ENCODE measurements at regions not wholly inside any gene's neighbourhood (a gene's known extent, or its start where the extent isn't known, plus 50 kb on each side); places are given as distances from the start of the nearest gene placed in this dataset.

- Histone ChIP-seq H3K9ac (ENCODE audit: insufficient read depth in 1 of 2, low read depth in 2 of 2, low read length in 2 of 2) (no peak overlapping the region), H3K9me1 (ENCODE audit: control insufficient read depth, insufficient read depth, low read length) (no peaks in the 10 kb centered on the region), H3K4me3 (no peak overlapping the region), H2AFZ (ENCODE audit: low read depth, low read length) (no peak overlapping the region), H3K36me3 (ENCODE audit: control insufficient read depth, insufficient read depth, low read length) (no peaks in the 10 kb centered on the region), H3K27ac (ENCODE audit: extremely low read depth, low read depth, low read length) (no peak overlapping the region), H3K4me2 (ENCODE audit: insufficient read depth, low read length) (no peak overlapping the region), H3K9me3 (replicated peaks; ENCODE audit: control insufficient read depth, insufficient read depth, low read depth, low read length) (no peaks in the 10 kb centered on the region), H4K20me1 (replicated peaks; ENCODE audit: control insufficient read depth, insufficient read depth, low read length) (no peaks in the 10 kb centered on the region), H3K4me1 (replicated peaks in 1 of 2; ENCODE audit: control insufficient read depth in 2 of 2, insufficient read depth in 2 of 2, low read length in 2 of 2) (peaks cover 0 to 3% of the 10 kb centered on the region in 2 experiments; a peak in 1 of 5 replicates), H3K27me3 (ENCODE audit: control insufficient read depth in 2 of 2, insufficient read depth in 2 of 2, low read length in 2 of 2) (peaks cover 0 to 57% of the 10 kb centered on the region in 2 experiments; a peak in 3 of 5 replicates), H3K79me2 (ENCODE audit: control insufficient read depth, insufficient read depth, low read length) (no peaks in the 10 kb centered on the region)
- no peak for DNase-seq (ENCODE audit: extremely low read depth in 1 of 4, low spot score in 3 of 4)
- in situ Hi-C loops (cut with MboI) = no loop called here
- ChIA-PET CTCF (ENCODE audit: low intra/inter-chr PET ratio) (no interaction called here), POLR2A (no interaction called here)
- WGBS (ENCODE audit: insufficient coverage, low coverage, missing lambda C conversion rate) = 5% methylated on average over 13 of the region's 31 CpGs
- intact Hi-C loops (cut with micrococcal nuclease) = no loop called here
- no peak for ATAC-seq
- BruUV-seq (replicated peaks) = no TSS peak
- TF ChIP-seq ZNF780A (CRISPR knock-in tag; IDR thresholded peaks at IDR 0.05) (no peak), ZBTB8A (IDR thresholded peaks at IDR 0.05; ENCODE audit: partially characterized antibody) (no peak), POLR3A (IDR thresholded peaks at IDR 0.05; ENCODE audit: borderline replicate concordance, extremely low read depth, insufficient read depth, insufficient read length) (no peak), C11orf30 (IDR thresholded peaks at IDR 0.05; ENCODE audit: low read depth) (no peak), MEIS2 (IDR thresholded peaks at IDR 0.05; ENCODE audit: partially characterized antibody) (no peak), FOXK2 (conservative IDR thresholded peaks at IDR 0.05 in 1 of 2, IDR thresholded peaks at IDR 0.05 in 1 of 2; ENCODE audit: low read depth in 2 of 2) (no peak), RBM17 (IDR thresholded peaks at IDR 0.05; ENCODE audit: borderline replicate concordance, low read depth, low read length) (no peak), ZFP30 (CRISPR knock-in tag; IDR thresholded peaks at IDR 0.05; ENCODE audit: borderline replicate concordance) (no peak)
- FAIRE-seq = no peak
Observed at GRCh38 chr2:239465017-239466001, 64.5 kb upstream of the HDAC4 start.
